T-helper 2 cell treated with Interferon-gamma antibody and Interleukin-4, amounts not matched to agents 5 μg/mL and 100 μg/mL, for 36 hours (primary cell): ENCODE measurements at regions not wholly inside any gene's neighbourhood (a gene's known extent, or its start where the extent isn't known, plus 50 kb on each side); places are given as distances from the start of the nearest gene placed in this dataset.
"Not testable (repeated sequence)": the region's sequence is repeated elsewhere in the genome, so short reads cannot be mapped to it uniquely, and the experiment has no call there.

Experiments
- DNase-seq: peaks from one replicate; pipeline ENCODE4 v3.0.0; 2021; ENCODE audit warnings: low spot score
- H3K27ac Mint-ChIP-seq: one replicate; pipeline ENCODE4 v1.8.0; 2021; ENCODE audit warnings: mild to moderate bottlenecking, mixed read lengths
- H3K27me3 Mint-ChIP-seq: one replicate; pipeline ENCODE4 v1.8.0; 2021; ENCODE audit warnings: low read depth, mixed read lengths
- H3K36me3 Mint-ChIP-seq: one replicate; pipeline ENCODE4 v1.8.0; 2021; ENCODE audit warnings: low read depth, mixed read lengths
- H3K4me1 Mint-ChIP-seq: one replicate; pipeline ENCODE4 v1.8.0; 2021; ENCODE audit warnings: low read depth, mixed read lengths
- H3K4me3 Mint-ChIP-seq: one replicate; pipeline ENCODE4 v1.8.0; 2022; ENCODE audit warnings: mild to moderate bottlenecking, moderate library complexity, mixed read lengths
- H3K9me3 Mint-ChIP-seq: one replicate; pipeline ENCODE4 v1.8.0; 2021; ENCODE audit warnings: mixed read lengths

DNA sequence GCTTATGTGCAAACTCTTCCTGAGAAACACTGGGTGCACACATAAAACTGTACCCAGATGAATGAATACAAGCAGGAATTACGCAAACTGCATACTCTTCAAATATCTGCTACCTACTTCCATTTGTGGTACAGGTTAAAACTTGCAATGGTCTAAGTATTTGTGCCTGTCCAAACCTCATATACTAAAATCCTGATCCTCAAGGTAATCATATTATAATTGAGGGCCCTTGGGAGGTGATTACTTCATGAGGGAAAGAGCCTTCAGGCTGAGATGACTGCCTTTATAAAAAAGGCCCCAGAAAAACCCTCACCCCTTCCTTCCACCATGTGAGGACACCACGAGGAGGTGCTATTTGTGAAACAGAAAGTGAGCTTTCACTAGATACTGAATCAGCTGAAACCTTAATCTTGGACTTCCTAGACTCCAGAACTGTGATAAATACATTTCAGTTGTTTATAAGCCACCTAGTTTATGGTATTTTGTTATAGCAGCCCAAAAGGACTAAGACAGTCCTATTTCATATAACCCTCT is 1977.2 kb downstream of the PCDH7 start:
- H3K4me1 Mint-ChIP-seq, result no peaks in the 10 kb centered on the region
- DNase-seq, result no peak
- H3K36me3 Mint-ChIP-seq, result no peaks in the 10 kb centered on the region
- no peak overlapping the region for H3K4me3 Mint-ChIP-seq
- no peaks in the 10 kb centered on the region for H3K27me3 Mint-ChIP-seq
- no peak overlapping the region for H3K27ac Mint-ChIP-seq
- peaks cover 41% of the 10 kb centered on the region for H3K9me3 Mint-ChIP-seq

DNA sequence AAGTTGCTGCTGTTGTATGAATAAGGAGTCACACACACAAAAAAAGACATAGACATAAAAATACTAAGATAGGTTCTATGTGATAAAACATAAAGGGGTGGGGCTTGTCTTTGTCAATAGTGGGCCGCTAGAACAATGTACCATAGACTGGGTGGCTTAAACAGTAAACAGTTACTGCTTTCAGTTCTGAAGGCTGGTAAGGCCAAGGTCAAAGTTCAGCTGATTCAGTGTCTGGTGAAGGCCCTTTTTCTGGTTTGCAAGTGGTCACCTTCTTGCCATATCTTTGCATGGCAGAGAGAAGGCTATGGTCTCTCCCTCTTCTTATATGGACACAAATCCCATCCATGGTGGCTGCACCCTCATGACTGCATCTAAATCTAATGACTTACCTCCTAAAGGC is 1980.7 kb downstream of the PCDH7 start:
- Mint-ChIP-seq H3K9me3 (peaks cover 36% of the 10 kb centered on the region), H3K4me3 (no peak overlapping the region), H3K36me3 (no peaks in the 10 kb centered on the region), H3K27me3 (no peaks in the 10 kb centered on the region), H3K27ac (no peak overlapping the region), H3K4me1 (no peaks in the 10 kb centered on the region)
- DNase-seq, result no peak

DNA sequence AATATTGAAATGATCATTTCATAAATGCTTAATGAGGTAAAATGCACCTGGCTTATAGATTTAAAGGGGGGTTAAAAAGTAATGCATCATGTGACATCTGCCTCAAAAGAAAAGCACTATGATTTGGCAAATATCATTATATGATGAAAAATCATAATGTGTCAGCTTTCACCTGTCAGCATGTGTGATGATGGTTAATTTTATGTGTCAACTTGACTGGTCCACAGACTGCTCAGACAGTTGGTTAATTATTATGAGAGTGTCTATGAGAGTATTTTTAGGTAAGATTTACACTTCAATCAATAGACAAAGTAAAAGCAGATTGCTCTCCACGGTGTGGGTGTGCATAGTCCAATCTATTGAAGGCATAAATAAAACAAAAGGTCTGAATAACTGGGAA is 1986.7 kb downstream of the PCDH7 start:
- H3K27ac Mint-ChIP-seq, result no peak overlapping the region

GRCh38 chr4:32716090-32716620 is 1996.0 kb downstream of the PCDH7 start:
- H3K4me3 Mint-ChIP-seq, H3K27ac Mint-ChIP-seq, H3K27me3 Mint-ChIP-seq, H3K36me3 Mint-ChIP-seq, H3K4me1 Mint-ChIP-seq, DNase-seq: not testable (repeated sequence)
- peaks cover 35% of the 10 kb centered on the region for H3K9me3 Mint-ChIP-seq

More for the DNA sequence above, 1986.7 kb downstream of the PCDH7 start:
- Mint-ChIP-seq H3K36me3 (no peaks in the 10 kb centered on the region), H3K4me1 (no peaks in the 10 kb centered on the region), H3K27me3 (no peaks in the 10 kb centered on the region), H3K9me3 (peaks cover 48% of the 10 kb centered on the region), H3K4me3 (no peak overlapping the region)
- DNase-seq, result no peak

GRCh38 chr4:32735856-32736590 is 2015.9 kb downstream of the PCDH7 start:
- Mint-ChIP-seq H3K4me1 (no peaks in the 10 kb centered on the region), H3K4me3 (no peak overlapping the region), H3K9me3 (peaks cover 28% of the 10 kb centered on the region), H3K27me3 (no peaks in the 10 kb centered on the region), H3K27ac (no peak overlapping the region), H3K36me3 (no peaks in the 10 kb centered on the region)
- no peak for DNase-seq

- H3K27me3 Mint-ChIP-seq, result no peaks in the 10 kb centered on the region
- no peak overlapping the region for H3K4me3 Mint-ChIP-seq
- no peak for DNase-seq
- H3K27ac Mint-ChIP-seq, result no peak overlapping the region
- no peaks in the 10 kb centered on the region for H3K4me1 Mint-ChIP-seq
- H3K36me3 Mint-ChIP-seq, result no peaks in the 10 kb centered on the region
- H3K9me3 Mint-ChIP-seq, result peaks cover 39% of the 10 kb centered on the region
Observed at GRCh38 chr4:32744211-32744610, 2024.0 kb downstream of the PCDH7 start.

DNA sequence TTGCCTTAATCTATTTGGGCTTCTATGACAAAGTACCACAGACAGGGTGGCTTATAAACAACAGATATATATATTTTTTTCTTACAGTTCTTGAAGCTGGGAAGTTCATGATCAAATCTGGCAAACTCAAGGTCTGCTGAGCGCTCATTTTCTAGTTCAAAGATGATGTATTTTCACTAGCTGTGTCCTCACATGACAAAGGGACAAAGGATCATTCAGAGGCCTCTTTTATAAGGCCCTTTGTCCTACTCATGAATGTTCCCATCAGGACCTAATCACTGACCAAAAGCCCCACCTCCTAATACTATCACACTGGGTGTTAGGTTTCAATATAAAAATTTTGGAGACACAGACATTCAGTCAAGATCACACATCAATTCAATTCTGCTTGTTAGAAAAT is 2025.2 kb downstream of the PCDH7 start:
- H3K36me3 Mint-ChIP-seq, result no peaks in the 10 kb centered on the region
- H3K4me3 Mint-ChIP-seq, result no peak overlapping the region
- no peaks in the 10 kb centered on the region for H3K4me1 Mint-ChIP-seq
- DNase-seq, result no peak
- H3K27me3 Mint-ChIP-seq, result no peaks in the 10 kb centered on the region
- H3K27ac Mint-ChIP-seq, result no peak overlapping the region
- peaks cover 39% of the 10 kb centered on the region for H3K9me3 Mint-ChIP-seq

DNA sequence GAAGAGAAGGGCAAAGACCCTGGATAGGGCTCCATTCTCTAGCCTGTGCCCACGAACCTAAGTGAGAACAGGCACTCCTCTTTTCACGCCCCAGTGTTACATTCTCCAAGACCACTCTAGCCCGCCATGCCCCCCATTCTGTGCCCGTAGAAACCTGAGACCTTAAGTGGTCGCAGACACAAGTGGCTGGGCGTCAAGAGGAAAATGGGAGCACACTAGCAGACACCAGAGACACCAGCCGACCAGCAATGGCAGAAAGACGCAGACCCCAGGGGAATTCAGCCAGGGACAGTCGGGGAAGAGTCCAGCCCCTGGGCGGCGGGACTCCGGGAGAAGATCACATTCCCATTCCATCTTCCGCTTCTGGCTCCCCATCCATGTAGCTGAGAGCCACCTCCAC is 2027.9 kb downstream of the PCDH7 start:
- H3K27me3 Mint-ChIP-seq, result no peaks in the 10 kb centered on the region
- H3K27ac Mint-ChIP-seq, result no peak overlapping the region
- no peaks in the 10 kb centered on the region for H3K4me1 Mint-ChIP-seq
- H3K9me3 Mint-ChIP-seq, result peaks cover 32% of the 10 kb centered on the region
- DNase-seq, result no peak
- no peak overlapping the region for H3K4me3 Mint-ChIP-seq
- H3K36me3 Mint-ChIP-seq, result no peaks in the 10 kb centered on the region

DNA sequence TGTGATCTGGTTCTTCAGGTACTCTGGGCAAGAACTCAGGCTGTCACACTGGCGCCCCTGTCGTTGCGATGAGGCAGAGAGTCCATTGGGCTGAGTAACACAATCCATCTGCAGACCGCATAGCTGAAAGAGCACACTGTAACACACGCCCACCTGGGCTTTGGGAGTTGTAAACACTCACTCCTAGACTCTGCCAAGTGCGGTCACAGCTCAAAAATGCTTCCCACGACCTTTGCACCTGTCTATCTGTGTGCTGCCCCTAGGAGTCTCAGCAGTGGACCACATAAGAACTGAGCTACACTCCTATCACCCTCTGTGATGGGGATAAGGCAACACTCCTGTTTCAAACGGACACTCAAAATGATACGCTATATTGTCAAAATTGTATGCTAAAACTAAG is 2028.3 kb downstream of the PCDH7 start:
- H3K27ac Mint-ChIP-seq, result no peak overlapping the region
- DNase-seq, result no peak
- H3K27me3 Mint-ChIP-seq, result no peaks in the 10 kb centered on the region
- no peaks in the 10 kb centered on the region for H3K4me1 Mint-ChIP-seq
- no peaks in the 10 kb centered on the region for H3K36me3 Mint-ChIP-seq
- H3K9me3 Mint-ChIP-seq, result peaks cover 32% of the 10 kb centered on the region
- H3K4me3 Mint-ChIP-seq, result no peak overlapping the region

- Mint-ChIP-seq H3K4me1 (no peaks in the 10 kb centered on the region), H3K9me3 (peaks cover 43% of the 10 kb centered on the region), H3K27me3 (no peaks in the 10 kb centered on the region), H3K27ac (no peak overlapping the region), H3K4me3 (no peak overlapping the region), H3K36me3 (no peaks in the 10 kb centered on the region)
- no peak for DNase-seq
Observed at GRCh38 chr4:32752962-32753361, 2032.8 kb downstream of the PCDH7 start.

DNA sequence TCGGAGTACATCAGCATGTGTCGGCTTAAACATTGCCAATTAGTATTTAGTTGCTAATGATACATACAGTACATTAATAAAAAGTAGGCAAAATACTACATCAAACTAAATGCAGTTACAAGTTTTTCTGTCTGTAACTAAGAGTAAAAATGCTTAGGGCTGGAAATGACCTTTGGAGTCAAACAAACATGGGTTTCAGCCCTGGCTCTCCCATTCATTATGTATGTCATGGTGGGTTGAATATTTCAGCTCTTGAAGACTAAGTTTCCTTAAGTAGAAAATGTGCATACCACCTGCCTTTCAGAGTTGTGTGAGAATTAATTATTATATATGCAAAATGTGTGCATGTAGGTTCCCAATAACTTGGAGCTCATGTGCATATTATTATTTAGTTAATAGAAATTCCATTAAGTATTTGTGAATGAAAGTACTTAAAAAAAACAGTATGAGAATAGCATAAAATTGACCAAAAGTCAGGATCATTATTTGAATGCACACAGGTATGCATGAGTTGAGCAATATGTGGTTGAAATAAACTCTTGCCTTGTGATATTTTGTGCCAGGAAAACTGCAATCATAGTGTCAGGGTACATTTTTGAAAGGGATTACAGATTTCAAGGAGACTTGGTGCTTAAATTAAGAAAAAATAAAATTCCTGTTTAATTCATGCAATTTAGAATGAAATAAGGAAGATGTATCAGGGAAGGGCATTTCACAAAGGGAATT is 2048.7 kb downstream of the PCDH7 start:
- DNase-seq, result no peak
- Mint-ChIP-seq H3K9me3 (peaks cover 25% of the 10 kb centered on the region), H3K4me1 (no peaks in the 10 kb centered on the region), H3K27me3 (no peaks in the 10 kb centered on the region), H3K27ac (no peak overlapping the region), H3K4me3 (no peak overlapping the region), H3K36me3 (no peaks in the 10 kb centered on the region)

DNA sequence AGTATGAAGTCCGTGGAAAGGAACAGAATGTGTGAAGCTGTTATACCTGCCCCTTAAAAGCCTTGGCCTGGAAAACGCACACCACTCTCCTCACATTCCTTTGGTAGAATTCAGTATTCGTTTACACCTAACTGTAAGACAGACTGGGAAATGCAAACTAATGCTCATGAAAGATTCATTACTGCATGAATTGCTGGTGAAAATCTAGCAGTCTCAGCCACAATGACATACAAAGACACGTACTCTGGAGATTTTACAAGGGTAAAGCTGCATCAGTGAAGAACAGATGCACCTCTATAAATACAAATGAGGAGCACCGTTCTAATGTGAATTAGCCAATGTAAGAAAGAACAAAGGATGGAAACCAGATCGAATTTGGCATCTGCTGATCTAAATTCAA is 2051.3 kb downstream of the PCDH7 start:
- Mint-ChIP-seq H3K27ac (no peak overlapping the region), H3K9me3 (peaks cover 25% of the 10 kb centered on the region), H3K4me3 (no peak overlapping the region), H3K27me3 (no peaks in the 10 kb centered on the region), H3K36me3 (no peaks in the 10 kb centered on the region), H3K4me1 (no peaks in the 10 kb centered on the region)
- DNase-seq, result no peak

DNA sequence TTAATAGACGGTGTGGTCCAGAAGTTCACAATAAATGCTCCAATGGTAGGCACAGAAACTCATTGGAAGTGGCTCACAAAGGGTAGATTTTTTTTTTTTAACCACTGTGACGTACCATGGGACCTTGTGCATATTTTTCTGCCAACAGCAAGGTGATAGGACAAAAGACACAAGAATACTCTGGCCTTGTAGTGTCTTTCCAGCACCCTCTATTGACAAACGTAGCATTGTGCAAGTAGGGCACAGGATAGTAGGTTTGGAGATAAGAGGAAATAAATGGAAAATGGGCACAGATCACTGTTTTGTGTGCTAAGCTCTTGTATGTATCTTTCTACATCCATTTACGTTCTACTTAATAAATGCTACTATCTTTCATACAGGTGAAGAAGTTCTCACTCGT is 2054.9 kb downstream of the PCDH7 start:
- Mint-ChIP-seq H3K4me3 (no peak overlapping the region), H3K36me3 (no peaks in the 10 kb centered on the region), H3K4me1 (no peaks in the 10 kb centered on the region), H3K27me3 (no peaks in the 10 kb centered on the region), H3K9me3 (peaks cover 35% of the 10 kb centered on the region), H3K27ac (no peak overlapping the region)
- no peak for DNase-seq

DNA sequence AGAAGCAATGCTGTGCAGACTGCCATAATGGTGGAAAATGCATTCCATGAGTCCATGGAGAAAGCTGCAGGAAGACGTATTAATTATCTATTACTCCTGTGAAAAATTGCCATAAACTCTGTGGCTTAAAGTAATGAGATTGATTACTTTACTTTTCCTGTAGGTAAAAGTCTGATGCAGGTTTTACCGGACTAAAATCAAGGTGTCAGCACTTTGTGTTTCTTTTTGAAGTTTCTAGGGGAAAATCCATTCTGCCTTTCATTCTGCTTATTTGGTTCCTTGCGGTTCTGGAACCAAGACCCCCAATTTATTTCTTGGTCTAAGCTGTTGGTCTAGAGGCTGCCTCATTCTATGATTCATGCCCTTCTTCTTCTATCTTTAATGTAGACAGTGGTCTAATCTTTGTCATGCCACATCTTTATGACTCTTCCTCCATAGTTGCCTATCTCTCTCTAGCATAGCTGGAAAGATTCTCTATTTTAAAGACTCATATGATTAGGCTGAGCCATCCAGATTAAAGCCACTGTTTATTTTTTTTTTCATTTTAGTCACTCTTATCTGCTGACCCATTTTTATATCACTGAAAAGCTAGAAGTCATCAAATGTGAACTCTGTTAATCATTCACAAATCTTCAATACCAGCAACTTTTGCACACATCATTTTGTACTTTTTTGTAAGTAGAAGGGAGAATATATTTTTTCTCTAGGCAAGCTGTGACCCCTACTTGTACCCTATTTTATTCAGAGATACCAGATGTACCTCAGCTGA is 2056.4 kb downstream of the PCDH7 start:
- no peak for DNase-seq
- H3K36me3 Mint-ChIP-seq, result no peaks in the 10 kb centered on the region
- H3K9me3 Mint-ChIP-seq, result peaks cover 39% of the 10 kb centered on the region

More for the DNA sequence above, 2056.4 kb downstream of the PCDH7 start:
- no peak overlapping the region for H3K4me3 Mint-ChIP-seq
- H3K4me1 Mint-ChIP-seq, result no peaks in the 10 kb centered on the region
- H3K27ac Mint-ChIP-seq, result no peak overlapping the region
- H3K27me3 Mint-ChIP-seq, result no peaks in the 10 kb centered on the region
